Ovary (tissue), 7 donors: ENCODE measurements at regions not wholly inside any gene's neighbourhood (a gene's known extent, or its start where the extent isn't known, plus 50 kb on each side); places are given as distances from the start of the nearest gene placed in this dataset.

Experiments
- DNase-seq, 5 donors: peaks; one replicate each; pipeline ENCODE4 v3.0.0-alpha.2; 2019 to 2020
- H3K27ac ChIP-seq, 2 donors: fragments of 200-600 bp; one replicate each; pipeline versions ENCODE4 v1.5.1 to v1.8.0; 2019 to 2022
- H3K27me3 ChIP-seq: fragments of 200-600 bp; one replicate; pipeline ENCODE4 v1.8.0; 2022
- H3K36me3 ChIP-seq: fragments of 200-600 bp; sonication (generic); one replicate; pipeline ENCODE4 v1.5.1; 2019
- H3K4me1 ChIP-seq: one replicate; pipeline ENCODE4 v1.8.1; 2013; ENCODE audit warnings: mild to moderate bottlenecking, moderate library complexity; ENCODE audit not compliant: insufficient read depth
- H3K4me3 ChIP-seq: fragments of 200-600 bp; sonication (generic); one replicate; pipeline ENCODE4 v1.5.1; 2017
- H3K9me3 ChIP-seq, 2 donors: fragments of 200-600 bp in 1 of 2; sonication (generic) in 1 of 2; one replicate each; pipeline versions ENCODE4 v1.5.1 to v1.8.1; 2013 to 2019; ENCODE audit warnings: mild to moderate bottlenecking in 1 of 2, moderate library complexity in 1 of 2
- CTCF ChIP-seq, 3 donors: fragments of 450-650 bp in 2 of 3; fragments of 200-600 bp in 1 of 3; IDR thresholded peaks; one replicate each; pipeline versions ENCODE4 v1.5.1 to v1.8.0; 2016 to 2022; ENCODE audit warnings: antibody characterized with exemption in 3 of 3, mild to moderate bottlenecking in 1 of 3
- EP300 ChIP-seq: sonication (generic); formaldehyde crosslinking; IDR thresholded peaks from one replicate; pipeline ENCODE4 v1.6.1; 2017; ENCODE audit warnings: antibody characterized with exemption
- POLR2A ChIP-seq: fragments of 450-650 bp; IDR thresholded peaks from one replicate; pipeline ENCODE4 v1.6.1; 2017; ENCODE audit warnings: antibody characterized with exemption, mild to moderate bottlenecking, moderate library complexity
- WGBS, 3 donors: extraction: QIAGEN DNeasy Blood & Tissue Kit in 1 of 3; methylation state at CpG; one replicate each; pipeline versions ENCODE4 v1.1.5 to v1.1.7; 2013 to 2017; 5-methylcytosine and 5-hydroxymethylcytosine counted together
- intact Hi-C, 4 donors: fragments of 100-400 bp; cut with DNase I; formaldehyde crosslinking; loops; one replicate each; pipeline versions ENCODE4 v1.11.0 to v1.15.1; 2022 to 2023
- donor health status: DM: no; HTN: no; CAD: no; lungs with moderate emphysema.
- donor health status: DM: no; HTN: no; CAD: no.
- donor health status: Bipolar disorder and iron deficiency.
- donor health status: DM: no; HTN: no; CAD: no.
- donor health status: DM: yes; HTN: yes; CAD: no.

GRCh38 chr1:187310038-187310631 lies 481.4 kb downstream of the PLA2G4A start:
- 57 to 81% (median 71%) methylated on average over 3 of the region's 3 CpGs for WGBS, 3 donors
- H3K27me3 ChIP-seq = peaks cover 2% of the 10 kb centered on the region
- H3K27ac ChIP-seq = no peak overlapping the region
- intact Hi-C loops = no loop called here
- no peaks in the 10 kb centered on the region for H3K36me3 ChIP-seq
- TF ChIP-seq CTCF (IDR thresholded peaks at IDR 0.05) = no peak
- TF ChIP-seq POLR2A = no peak
- no peak for TF ChIP-seq EP300
- H3K4me1 ChIP-seq = no peaks in the 10 kb centered on the region
- H3K4me3 ChIP-seq = no peak overlapping the region
- no peaks in the 10 kb centered on the region for H3K9me3 ChIP-seq
- no peak for DNase-seq

GRCh38 chr1:187313115-187313514 lies 484.4 kb downstream of the PLA2G4A start:
- no peak overlapping the region for H3K27ac ChIP-seq
- intact Hi-C loops = no loop called here
- H3K36me3 ChIP-seq = no peaks in the 10 kb centered on the region
- TF ChIP-seq CTCF (IDR thresholded peaks at IDR 0.05) (no peak), POLR2A (no peak), EP300 (no peak)
- DNase-seq = no peak
- no peaks in the 10 kb centered on the region for H3K4me1 ChIP-seq
- 27 to 58% (median 32%) methylated on average over 2 of the region's 2 CpGs for WGBS, 3 donors
- no peak overlapping the region for H3K4me3 ChIP-seq
- H3K9me3 ChIP-seq = no peaks in the 10 kb centered on the region
- peaks cover 2% of the 10 kb centered on the region for H3K27me3 ChIP-seq

- no peaks in the 10 kb centered on the region for H3K36me3 ChIP-seq
- DNase-seq = no peak
- no peak overlapping the region for H3K4me3 ChIP-seq
- H3K4me1 ChIP-seq = no peaks in the 10 kb centered on the region
- 71 to 94% (median 92%) methylated on average over 1 of the region's 1 CpG for WGBS, 3 donors
- H3K27ac ChIP-seq = no peak overlapping the region
- TF ChIP-seq POLR2A (no peak), CTCF (IDR thresholded peaks at IDR 0.05) (no peak), EP300 (no peak)
- H3K9me3 ChIP-seq = no peaks in the 10 kb centered on the region
- no peaks in the 10 kb centered on the region for H3K27me3 ChIP-seq
- intact Hi-C loops = no loop called here
Observed at GRCh38 chr1:187326557-187326956, 497.8 kb downstream of the PLA2G4A start.

GRCh38 chr1:187336441-187337168 lies 507.9 kb downstream of the PLA2G4A start:
- DNase-seq = no peak
- Histone ChIP-seq H3K36me3 (no peaks in the 10 kb centered on the region), H3K9me3 (no peaks in the 10 kb centered on the region), H3K27ac (no peak overlapping the region), H3K4me3 (no peak overlapping the region), H3K27me3 (no peaks in the 10 kb centered on the region), H3K4me1 (no peaks in the 10 kb centered on the region)
- intact Hi-C loops = no loop called here
- no peak for TF ChIP-seq EP300
- TF ChIP-seq POLR2A = no peak
- TF ChIP-seq CTCF (IDR thresholded peaks at IDR 0.05) = no peak
- 65 to 73% (median 65%) methylated on average over 2 of the region's 2 CpGs for WGBS, 3 donors
